Activated naive CD4-positive, alpha-beta T cell treated with anti-CD3 and anti-CD28 coated beads, Interleukin-2, amount 50 U/mL, for 24 hours (primary cell): ENCODE measurements at regions not wholly inside any gene's neighbourhood (a gene's known extent, or its start where the extent isn't known, plus 50 kb on each side); places are given as distances from the start of the nearest gene placed in this dataset.

ENCODE experiments used
- H3K27ac Mint-ChIP-seq: one replicate; pipeline ENCODE4 v1.8.0; 2021; ENCODE audit warnings: mild to moderate bottlenecking, mixed read lengths
- H3K27me3 Mint-ChIP-seq: one replicate; pipeline ENCODE4 v1.8.0; 2021; ENCODE audit warnings: mixed read lengths
- H3K36me3 Mint-ChIP-seq: one replicate; pipeline ENCODE4 v1.8.0; 2021; ENCODE audit warnings: mixed read lengths
- H3K4me1 Mint-ChIP-seq: one replicate; pipeline ENCODE4 v1.8.0; 2021; ENCODE audit warnings: mixed read lengths
- H3K4me3 Mint-ChIP-seq: one replicate; pipeline ENCODE4 v1.8.0; 2021; ENCODE audit warnings: mild to moderate bottlenecking, mixed read lengths
- H3K9me3 Mint-ChIP-seq: one replicate; pipeline ENCODE4 v1.8.0; 2021; ENCODE audit warnings: mixed read lengths

DNA sequence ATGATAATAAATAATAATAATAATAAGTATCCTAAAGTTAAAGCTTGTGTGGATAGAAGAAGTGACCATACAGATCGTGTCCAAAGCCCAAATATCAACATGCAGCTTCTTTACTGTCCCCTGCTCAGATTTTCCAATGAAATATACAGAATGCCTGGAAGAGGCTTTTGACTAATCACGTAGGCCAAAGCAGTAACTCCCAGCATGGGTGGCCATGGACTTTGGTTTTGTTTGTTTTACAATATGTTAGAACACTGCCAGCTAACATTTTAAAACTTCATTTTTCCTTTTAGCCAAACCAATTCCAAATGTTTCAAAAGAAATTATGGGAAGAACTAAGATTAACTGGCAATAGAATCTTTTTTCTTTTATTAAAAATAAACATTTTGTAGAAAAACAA is 400.0 kb upstream of the FLRT2 start:
- peaks cover 11% of the 10 kb centered on the region for H3K9me3 Mint-ChIP-seq

DNA sequence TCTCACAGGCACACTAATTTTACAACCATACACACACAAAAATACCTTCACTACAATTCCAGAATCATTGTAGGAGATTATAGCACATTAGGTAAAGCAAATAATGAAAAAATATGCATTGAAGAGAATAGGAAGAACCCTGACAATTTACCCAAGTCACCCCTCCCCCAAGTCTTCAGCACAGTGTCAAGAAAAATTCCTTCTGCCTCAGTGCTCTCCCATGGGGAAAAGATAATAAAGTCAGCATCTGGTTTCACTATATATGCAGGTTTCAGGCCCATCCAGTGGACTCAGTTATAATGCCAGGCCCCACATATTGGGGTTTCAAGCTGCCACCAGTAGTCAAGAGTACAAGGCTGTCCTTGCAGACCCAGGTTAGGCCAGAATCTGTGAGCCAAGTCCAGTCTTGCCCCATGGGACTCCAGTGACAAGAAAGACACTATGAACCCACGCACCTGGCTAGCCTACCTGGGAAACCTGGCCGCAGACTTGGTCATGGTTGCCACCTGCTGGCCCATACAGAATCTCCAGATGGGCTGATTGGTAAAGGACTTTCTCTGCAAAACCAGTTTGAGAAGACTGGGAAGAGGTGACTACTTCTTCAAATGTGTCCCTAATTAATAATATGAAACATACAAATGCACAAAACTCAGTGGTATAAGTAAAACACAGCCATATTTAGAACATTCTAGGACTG is 398.6 kb upstream of the FLRT2 start:
- no peaks in the 10 kb centered on the region for H3K27me3 Mint-ChIP-seq
- no peak overlapping the region for H3K4me3 Mint-ChIP-seq

More for the DNA sequence above, 400.0 kb upstream of the FLRT2 start:
- Mint-ChIP-seq H3K27me3 (no peaks in the 10 kb centered on the region), H3K4me3 (no peak overlapping the region), H3K36me3 (no peaks in the 10 kb centered on the region), H3K27ac (no peak overlapping the region), H3K4me1 (no peaks in the 10 kb centered on the region)

DNA sequence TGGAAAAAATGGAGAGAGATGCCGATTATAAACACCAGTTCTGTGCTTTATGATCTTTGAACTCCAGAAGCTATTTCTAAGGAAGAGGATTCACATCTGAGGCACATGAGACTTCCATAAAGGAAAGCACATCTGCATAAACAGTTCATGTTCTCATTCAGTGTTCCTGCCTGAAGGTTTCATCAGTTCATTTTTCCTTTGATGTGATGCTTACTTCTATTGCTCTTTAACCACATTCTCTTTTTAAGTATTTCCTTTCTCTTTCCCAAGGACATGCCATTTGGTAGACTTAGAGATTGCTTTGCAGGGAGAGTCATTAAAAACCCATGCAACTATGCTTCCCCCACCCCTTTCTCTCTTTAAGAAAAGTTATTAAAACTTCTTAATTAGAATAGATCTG is 387.0 kb upstream of the FLRT2 start:
- Mint-ChIP-seq H3K36me3 (no peaks in the 10 kb centered on the region), H3K4me1 (no peaks in the 10 kb centered on the region), H3K27ac (no peak overlapping the region), H3K27me3 (no peaks in the 10 kb centered on the region), H3K9me3 (peaks cover 6% of the 10 kb centered on the region), H3K4me3 (no peak overlapping the region)

More for the DNA sequence above, 398.6 kb upstream of the FLRT2 start:
- Mint-ChIP-seq H3K27ac (no peak overlapping the region), H3K36me3 (no peaks in the 10 kb centered on the region), H3K9me3 (peaks cover 11% of the 10 kb centered on the region), H3K4me1 (no peaks in the 10 kb centered on the region)

DNA sequence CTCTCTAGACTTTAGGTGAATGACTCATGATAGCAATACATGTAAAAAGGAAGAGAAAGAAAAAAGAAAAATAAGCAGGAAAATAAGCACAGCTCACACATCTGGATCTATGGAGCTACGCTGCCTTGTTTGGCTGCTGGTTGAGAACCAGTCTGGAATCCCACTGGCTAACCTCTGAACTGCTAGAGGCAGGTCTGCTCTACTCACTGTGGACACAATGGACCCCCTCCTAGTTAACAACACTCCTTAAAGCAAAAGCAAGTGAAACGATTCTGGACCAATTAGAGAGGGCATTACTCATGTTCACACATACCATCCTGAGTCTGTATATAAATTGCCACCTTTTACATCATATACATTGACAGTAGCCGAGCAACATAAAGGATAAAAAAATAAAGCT is 383.2 kb upstream of the FLRT2 start:
- Mint-ChIP-seq H3K4me3 (no peak overlapping the region), H3K27me3 (no peaks in the 10 kb centered on the region), H3K4me1 (no peaks in the 10 kb centered on the region), H3K9me3 (peaks cover 6% of the 10 kb centered on the region), H3K27ac (no peak overlapping the region), H3K36me3 (no peaks in the 10 kb centered on the region)

DNA sequence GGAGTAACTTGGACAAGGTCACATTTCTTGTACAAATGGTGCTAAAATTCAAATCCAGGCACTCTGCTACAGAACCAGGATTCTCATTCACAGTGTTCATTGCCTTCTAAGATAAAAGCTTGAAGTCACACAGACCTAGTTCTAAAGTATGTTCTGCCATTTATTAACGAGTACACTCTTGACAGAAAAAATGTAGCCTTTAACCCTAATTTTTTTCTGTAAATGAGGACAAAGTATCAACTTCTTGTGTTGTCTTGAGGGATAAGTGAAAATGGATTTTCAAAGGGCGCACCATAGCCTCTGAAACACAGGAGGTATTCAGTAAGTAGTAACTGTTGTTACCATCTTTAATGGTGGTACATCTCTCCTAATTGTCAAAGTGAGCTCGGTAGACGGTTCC is 379.8 kb upstream of the FLRT2 start:
- H3K9me3 Mint-ChIP-seq, result peaks cover 16% of the 10 kb centered on the region
- no peaks in the 10 kb centered on the region for H3K36me3 Mint-ChIP-seq
- H3K27ac Mint-ChIP-seq, result no peak overlapping the region
- H3K4me1 Mint-ChIP-seq, result no peaks in the 10 kb centered on the region
- no peak overlapping the region for H3K4me3 Mint-ChIP-seq
- H3K27me3 Mint-ChIP-seq, result no peaks in the 10 kb centered on the region

DNA sequence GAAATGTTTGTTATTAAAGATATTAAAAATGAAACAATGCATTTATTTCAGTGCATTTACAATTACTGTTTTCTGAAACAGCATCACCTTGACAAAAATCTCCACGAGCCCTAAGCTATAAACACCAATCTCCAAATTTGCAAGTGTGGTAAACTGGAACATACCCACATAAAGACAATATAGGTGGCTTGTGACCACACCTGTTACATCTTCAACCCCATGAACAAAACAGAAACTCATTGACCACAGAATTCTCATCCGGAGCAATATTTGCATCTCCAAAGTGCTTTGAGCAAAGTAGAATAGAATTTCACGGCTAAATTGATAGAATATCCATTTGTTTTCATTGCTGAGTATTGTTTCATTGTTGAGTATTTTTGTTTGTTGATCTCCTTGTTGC is 375.2 kb upstream of the FLRT2 start:
- Mint-ChIP-seq H3K4me1 (no peaks in the 10 kb centered on the region), H3K27ac (no peak overlapping the region), H3K4me3 (no peak overlapping the region), H3K27me3 (no peaks in the 10 kb centered on the region), H3K36me3 (no peaks in the 10 kb centered on the region), H3K9me3 (peaks cover 10% of the 10 kb centered on the region)

DNA sequence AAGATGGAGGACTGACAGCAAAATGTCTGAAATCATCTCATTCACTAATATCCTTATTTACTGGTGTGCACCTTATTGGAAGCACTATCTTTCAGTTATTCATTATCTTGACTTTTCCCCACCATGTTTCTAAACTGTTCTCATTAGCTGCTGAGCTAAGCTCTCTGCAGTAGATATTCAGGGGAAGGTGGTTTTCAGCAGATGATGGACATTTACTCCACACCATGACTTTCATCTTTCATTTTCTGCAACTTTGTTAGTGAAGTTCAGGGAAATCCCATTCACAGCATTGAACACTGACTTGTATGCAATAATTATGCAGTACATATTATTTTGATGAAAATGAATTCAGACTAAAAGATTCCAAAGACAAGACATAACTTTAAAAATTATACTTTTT is 373.6 kb upstream of the FLRT2 start:
- H3K36me3 Mint-ChIP-seq, result no peaks in the 10 kb centered on the region

DNA sequence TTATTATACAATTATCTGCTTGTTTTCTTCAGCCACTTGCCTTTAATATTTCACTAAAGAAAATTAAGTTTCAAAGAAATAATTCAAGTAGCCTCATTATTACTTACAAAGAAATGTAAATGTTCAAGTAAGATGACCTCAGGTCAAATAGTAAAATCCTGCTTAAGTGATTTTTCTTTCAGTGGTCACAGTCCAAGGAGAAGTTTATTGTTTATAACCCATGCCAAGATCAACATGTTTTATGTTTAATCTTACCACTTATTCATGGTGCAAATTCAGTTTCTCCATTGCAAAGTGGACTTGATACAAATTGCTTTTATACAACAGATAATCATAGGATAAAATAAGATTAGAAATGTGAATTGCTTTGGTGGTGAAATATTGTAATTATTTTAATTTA is 370.2 kb upstream of the FLRT2 start:
- Mint-ChIP-seq H3K27me3 (no peaks in the 10 kb centered on the region), H3K9me3 (no peaks in the 10 kb centered on the region), H3K27ac (no peak overlapping the region), H3K4me1 (no peaks in the 10 kb centered on the region), H3K4me3 (no peak overlapping the region), H3K36me3 (no peaks in the 10 kb centered on the region)

More for the DNA sequence above, 373.6 kb upstream of the FLRT2 start:
- no peak overlapping the region for H3K4me3 Mint-ChIP-seq
- peaks cover 10% of the 10 kb centered on the region for H3K9me3 Mint-ChIP-seq
- H3K27ac Mint-ChIP-seq, result no peak overlapping the region
- H3K27me3 Mint-ChIP-seq, result no peaks in the 10 kb centered on the region
- H3K4me1 Mint-ChIP-seq, result no peaks in the 10 kb centered on the region

DNA sequence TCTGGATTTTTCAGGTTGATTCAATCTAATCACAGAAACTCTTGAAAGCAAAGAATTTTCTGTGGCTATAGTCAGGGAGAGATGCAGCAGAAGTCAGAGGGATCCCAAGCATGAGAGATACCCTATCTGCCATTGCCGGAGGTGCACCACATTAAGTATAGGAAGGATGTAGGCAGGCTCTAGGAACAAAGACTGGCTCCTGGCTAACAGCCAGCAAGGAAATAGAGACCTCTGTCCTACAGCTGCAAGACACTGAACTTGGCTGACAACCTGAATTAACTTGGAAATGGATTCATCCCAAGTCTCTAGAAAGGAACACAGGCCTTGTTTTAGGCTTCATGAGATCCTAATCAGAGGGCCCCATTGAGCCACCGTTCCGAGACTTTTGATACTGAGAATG is 364.9 kb upstream of the FLRT2 start:
- Mint-ChIP-seq H3K36me3 (no peaks in the 10 kb centered on the region), H3K9me3 (no peaks in the 10 kb centered on the region), H3K27me3 (no peaks in the 10 kb centered on the region), H3K4me3 (no peak overlapping the region), H3K4me1 (no peaks in the 10 kb centered on the region), H3K27ac (no peak overlapping the region)

DNA sequence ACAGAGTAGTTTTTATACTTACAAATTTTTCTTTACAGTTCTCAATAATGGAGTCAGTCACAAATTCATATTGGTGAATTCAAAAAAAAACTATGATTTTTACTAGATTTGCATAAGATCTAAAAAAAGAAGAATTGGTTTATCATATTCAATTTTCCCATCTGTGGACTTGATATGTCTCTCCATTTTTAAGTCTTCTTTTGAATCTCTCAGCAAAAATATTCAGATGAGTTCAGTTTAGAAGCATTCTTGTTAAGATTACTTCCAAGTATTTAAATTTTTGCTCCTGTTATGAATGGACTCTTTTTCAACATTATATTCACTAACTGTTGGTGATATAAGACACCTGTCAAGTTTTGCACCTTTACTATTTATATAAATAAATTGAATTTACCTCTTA is 360.6 kb upstream of the FLRT2 start:
- no peak overlapping the region for H3K27ac Mint-ChIP-seq
- H3K4me3 Mint-ChIP-seq, result no peak overlapping the region
- H3K4me1 Mint-ChIP-seq, result no peaks in the 10 kb centered on the region
- no peaks in the 10 kb centered on the region for H3K27me3 Mint-ChIP-seq
- H3K9me3 Mint-ChIP-seq, result peaks cover 4% of the 10 kb centered on the region
- H3K36me3 Mint-ChIP-seq, result no peaks in the 10 kb centered on the region

DNA sequence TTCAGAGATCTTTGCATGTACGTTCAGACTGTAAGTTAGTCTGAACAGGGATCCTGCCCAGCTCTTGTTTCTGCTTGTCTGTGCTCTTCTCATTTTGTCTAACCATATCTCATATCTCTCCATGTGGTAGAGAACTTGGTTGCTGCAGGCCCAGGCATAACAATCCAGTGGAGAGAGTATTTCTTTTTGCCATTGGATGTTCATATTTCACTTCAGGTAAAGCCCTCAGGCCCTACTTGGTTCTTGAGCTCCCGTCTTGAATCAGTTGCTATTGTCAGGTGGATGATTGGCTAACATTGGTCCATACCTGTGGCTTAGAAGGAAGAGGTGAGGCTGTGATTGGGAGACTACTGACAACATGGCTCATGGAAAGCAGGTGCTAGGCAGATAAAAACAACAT is 357.7 kb upstream of the FLRT2 start:
- H3K27me3 Mint-ChIP-seq, result no peaks in the 10 kb centered on the region
- no peak overlapping the region for H3K4me3 Mint-ChIP-seq
- peaks cover 11% of the 10 kb centered on the region for H3K9me3 Mint-ChIP-seq
- no peaks in the 10 kb centered on the region for H3K4me1 Mint-ChIP-seq
- no peaks in the 10 kb centered on the region for H3K36me3 Mint-ChIP-seq
- no peak overlapping the region for H3K27ac Mint-ChIP-seq

DNA sequence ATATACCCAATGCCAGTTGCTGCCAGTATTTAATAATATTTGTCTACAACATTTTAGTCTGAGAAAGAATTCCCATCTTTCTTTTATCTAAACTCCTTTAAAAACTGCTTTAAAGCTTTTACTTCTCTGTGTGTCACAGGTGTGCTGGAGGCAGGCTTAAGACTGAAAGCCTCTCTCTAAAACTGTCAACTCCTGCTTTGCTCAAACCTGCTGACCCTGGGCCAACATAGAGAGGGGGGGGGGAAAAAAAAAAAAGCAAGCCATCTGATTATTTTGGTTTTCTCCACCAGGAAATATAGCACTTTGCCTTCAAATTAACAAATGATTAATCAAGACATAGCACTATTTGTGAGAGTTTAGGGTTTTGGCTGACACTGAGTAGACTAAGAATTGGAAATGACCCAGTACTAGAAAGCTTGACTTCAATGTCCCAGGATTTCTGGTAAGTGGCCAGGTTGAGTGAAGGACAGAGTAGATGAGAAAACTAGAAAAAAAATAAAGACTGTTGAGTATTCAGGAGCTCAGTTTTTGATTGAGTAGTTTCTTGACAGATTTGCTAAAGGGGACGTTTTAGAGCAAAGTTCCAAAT is 357.0 kb upstream of the FLRT2 start:
- H3K36me3 Mint-ChIP-seq, result no peaks in the 10 kb centered on the region
- H3K9me3 Mint-ChIP-seq, result peaks cover 16% of the 10 kb centered on the region
- H3K4me1 Mint-ChIP-seq, result no peaks in the 10 kb centered on the region
- no peak overlapping the region for H3K27ac Mint-ChIP-seq
- no peaks in the 10 kb centered on the region for H3K27me3 Mint-ChIP-seq
- H3K4me3 Mint-ChIP-seq, result no peak overlapping the region

DNA sequence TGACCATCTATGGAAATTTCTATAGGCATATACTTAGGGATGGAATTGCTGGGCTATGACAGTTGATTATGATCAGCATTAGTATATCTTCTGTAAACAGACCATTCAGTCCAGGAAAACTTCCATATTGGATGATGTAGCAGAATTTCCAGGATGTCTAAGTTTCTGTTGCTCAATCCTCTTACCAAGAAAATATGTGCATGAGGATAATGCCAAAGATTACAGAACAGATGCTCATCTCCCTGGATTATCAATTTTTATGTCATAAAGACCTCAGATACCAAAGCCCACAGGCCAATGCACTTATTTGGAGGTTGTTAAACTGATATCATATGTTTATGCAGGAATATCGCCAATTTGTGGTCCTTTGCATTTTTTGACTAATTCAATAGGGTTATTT is 354.4 kb upstream of the FLRT2 start:
- no peaks in the 10 kb centered on the region for H3K27me3 Mint-ChIP-seq
- H3K36me3 Mint-ChIP-seq, result no peaks in the 10 kb centered on the region
- H3K4me3 Mint-ChIP-seq, result no peak overlapping the region
- H3K27ac Mint-ChIP-seq, result no peak overlapping the region
- H3K4me1 Mint-ChIP-seq, result no peaks in the 10 kb centered on the region
- peaks cover 16% of the 10 kb centered on the region for H3K9me3 Mint-ChIP-seq

DNA sequence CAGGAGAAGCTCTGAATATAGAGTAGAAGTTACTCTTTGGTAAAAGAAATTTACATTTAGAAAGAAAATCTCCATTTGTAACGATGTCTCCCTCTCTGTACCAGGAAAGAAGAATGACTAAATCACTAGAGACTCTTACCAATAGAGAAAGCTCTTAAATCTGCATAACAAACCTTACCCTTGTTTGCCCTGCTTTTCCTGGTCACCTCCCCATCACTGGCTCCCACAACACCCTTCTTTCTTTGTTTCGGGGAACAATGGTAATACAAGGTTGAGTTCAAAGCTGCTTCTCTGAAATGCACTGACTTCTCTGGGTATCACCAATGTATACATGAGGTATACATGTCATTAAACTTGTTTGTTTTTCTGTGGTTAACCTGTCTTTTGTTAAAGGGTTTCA is 351.1 kb upstream of the FLRT2 start:
- no peak overlapping the region for H3K4me3 Mint-ChIP-seq
- no peaks in the 10 kb centered on the region for H3K36me3 Mint-ChIP-seq
- H3K4me1 Mint-ChIP-seq, result no peaks in the 10 kb centered on the region
- H3K27ac Mint-ChIP-seq, result no peak overlapping the region
- peaks cover 17% of the 10 kb centered on the region for H3K9me3 Mint-ChIP-seq
- no peaks in the 10 kb centered on the region for H3K27me3 Mint-ChIP-seq

DNA sequence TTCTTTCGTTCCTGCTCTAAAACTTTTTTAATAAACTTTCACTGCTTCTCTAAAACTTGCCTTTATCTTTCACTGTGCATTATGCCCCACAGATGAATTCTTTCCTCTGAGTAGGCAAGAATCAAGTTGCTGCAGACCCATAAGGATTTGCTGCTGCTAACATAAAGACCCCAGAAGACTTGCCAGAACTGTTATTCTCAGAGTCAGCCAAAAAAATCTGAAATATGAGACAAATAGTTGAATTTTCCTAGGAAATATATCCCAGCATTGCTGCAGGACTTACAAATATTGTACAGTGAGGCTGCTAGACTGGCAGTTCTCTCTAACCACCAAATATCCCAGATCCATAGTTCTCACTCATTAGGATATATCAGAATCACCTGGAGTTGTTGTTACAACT is 349.1 kb upstream of the FLRT2 start:
- Mint-ChIP-seq H3K4me3 (no peak overlapping the region), H3K9me3 (peaks cover 17% of the 10 kb centered on the region), H3K36me3 (no peaks in the 10 kb centered on the region), H3K4me1 (no peaks in the 10 kb centered on the region), H3K27ac (no peak overlapping the region), H3K27me3 (no peaks in the 10 kb centered on the region)

DNA sequence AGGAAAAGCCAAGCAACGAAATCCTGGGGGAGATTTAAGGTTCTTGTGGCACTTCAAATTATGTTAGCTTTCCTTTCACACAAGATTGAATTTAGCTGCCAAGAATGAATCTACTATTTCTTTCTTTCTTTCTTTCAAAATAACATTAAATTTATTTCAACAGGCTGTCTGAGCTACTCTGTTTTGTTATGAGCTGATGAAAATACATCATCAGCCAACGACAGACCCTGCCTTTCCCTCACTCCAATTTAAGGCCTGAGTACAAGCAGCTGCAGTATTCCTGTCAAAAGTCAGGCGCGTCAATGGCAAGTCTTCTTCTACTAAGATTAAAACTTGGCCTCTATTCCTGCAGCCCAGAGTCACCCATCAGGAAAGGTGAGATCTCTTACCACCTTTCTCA is 347.7 kb upstream of the FLRT2 start:
- no peak overlapping the region for H3K27ac Mint-ChIP-seq
- no peaks in the 10 kb centered on the region for H3K4me1 Mint-ChIP-seq
- H3K4me3 Mint-ChIP-seq, result no peak overlapping the region
- peaks cover 10% of the 10 kb centered on the region for H3K9me3 Mint-ChIP-seq
- H3K27me3 Mint-ChIP-seq, result no peaks in the 10 kb centered on the region
- H3K36me3 Mint-ChIP-seq, result no peaks in the 10 kb centered on the region

DNA sequence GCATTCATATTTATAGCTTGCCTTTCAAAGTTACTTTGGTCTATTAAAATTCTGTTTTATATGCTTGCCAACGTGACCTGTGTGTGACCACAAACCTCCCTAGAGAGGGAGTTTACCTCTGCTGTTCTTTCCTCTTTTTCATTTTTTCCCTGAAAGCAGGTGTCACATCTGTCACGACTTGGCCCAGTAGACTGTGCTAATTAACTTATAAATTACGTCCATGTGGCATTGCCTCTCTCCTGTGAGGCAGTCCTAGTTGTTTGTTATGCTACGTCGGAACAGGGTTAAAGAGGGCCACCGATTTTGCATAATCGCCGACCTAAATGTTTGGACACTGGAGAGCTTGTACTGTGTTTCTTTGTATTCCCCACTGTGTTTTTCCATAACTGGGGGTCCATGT is 343.9 kb upstream of the FLRT2 start:
- no peaks in the 10 kb centered on the region for H3K36me3 Mint-ChIP-seq
- no peak overlapping the region for H3K27ac Mint-ChIP-seq
- H3K27me3 Mint-ChIP-seq, result no peaks in the 10 kb centered on the region
- H3K9me3 Mint-ChIP-seq, result peaks cover 5% of the 10 kb centered on the region
- H3K4me1 Mint-ChIP-seq, result no peaks in the 10 kb centered on the region
- no peak overlapping the region for H3K4me3 Mint-ChIP-seq
